Suprapubic skin (tissue), 3 donors: ENCODE measurements at regions not wholly inside any gene's neighbourhood (a gene's known extent, or its start where the extent isn't known, plus 50 kb on each side); places are given as distances from the start of the nearest gene placed in this dataset.
"Not testable (repeated sequence)": the region's sequence is repeated elsewhere in the genome, so short reads cannot be mapped to it uniquely, and the experiment has no call there.

Experiments used
- POLR2A ChIP-seq, 2 donors: fragments of 450-650 bp; IDR thresholded peaks; one replicate each; pipeline ENCODE4 v1.6.1; 2017; ENCODE audit warnings: antibody characterized with exemption in 2 of 2, mild to moderate bottlenecking in 2 of 2, moderate library complexity in 2 of 2
- TF ChIP-seq, protein P1 (sequence below), 2 donors: fragments of 200-600 bp in 1 of 2; fragments of 450-650 bp in 1 of 2; sonication (generic) in 1 of 2; IDR thresholded peaks; one replicate each; pipeline ENCODE4 v1.5.1; 2016 to 2019; ENCODE audit warnings: antibody characterized with exemption in 2 of 2, mild to moderate bottlenecking in 1 of 2, moderate library complexity in 1 of 2

GRCh38 chr16:9635150-9635720 is 543.8 kb downstream of the HAPSTR1 start:
- TF ChIP-seq, protein P1, sequence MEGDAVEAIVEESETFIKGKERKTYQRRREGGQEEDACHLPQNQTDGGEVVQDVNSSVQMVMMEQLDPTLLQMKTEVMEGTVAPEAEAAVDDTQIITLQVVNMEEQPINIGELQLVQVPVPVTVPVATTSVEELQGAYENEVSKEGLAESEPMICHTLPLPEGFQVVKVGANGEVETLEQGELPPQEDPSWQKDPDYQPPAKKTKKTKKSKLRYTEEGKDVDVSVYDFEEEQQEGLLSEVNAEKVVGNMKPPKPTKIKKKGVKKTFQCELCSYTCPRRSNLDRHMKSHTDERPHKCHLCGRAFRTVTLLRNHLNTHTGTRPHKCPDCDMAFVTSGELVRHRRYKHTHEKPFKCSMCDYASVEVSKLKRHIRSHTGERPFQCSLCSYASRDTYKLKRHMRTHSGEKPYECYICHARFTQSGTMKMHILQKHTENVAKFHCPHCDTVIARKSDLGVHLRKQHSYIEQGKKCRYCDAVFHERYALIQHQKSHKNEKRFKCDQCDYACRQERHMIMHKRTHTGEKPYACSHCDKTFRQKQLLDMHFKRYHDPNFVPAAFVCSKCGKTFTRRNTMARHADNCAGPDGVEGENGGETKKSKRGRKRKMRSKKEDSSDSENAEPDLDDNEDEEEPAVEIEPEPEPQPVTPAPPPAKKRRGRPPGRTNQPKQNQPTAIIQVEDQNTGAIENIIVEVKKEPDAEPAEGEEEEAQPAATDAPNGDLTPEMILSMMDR (IDR thresholded peaks at IDR 0.05): not testable (repeated sequence)
- TF ChIP-seq POLR2A (IDR thresholded peaks at IDR 0.05): not testable (repeated sequence)
